ENCODE measurements at regions not wholly inside any gene's neighbourhood (a gene's known extent, or its start where the extent isn't known, plus 50 kb on each side); places are given as distances from the start of the nearest gene placed in this dataset.
"Not testable (repeated sequence)": the region's sequence is repeated elsewhere in the genome, so short reads cannot be mapped to it uniquely, and the experiment has no call there.

DNA sequence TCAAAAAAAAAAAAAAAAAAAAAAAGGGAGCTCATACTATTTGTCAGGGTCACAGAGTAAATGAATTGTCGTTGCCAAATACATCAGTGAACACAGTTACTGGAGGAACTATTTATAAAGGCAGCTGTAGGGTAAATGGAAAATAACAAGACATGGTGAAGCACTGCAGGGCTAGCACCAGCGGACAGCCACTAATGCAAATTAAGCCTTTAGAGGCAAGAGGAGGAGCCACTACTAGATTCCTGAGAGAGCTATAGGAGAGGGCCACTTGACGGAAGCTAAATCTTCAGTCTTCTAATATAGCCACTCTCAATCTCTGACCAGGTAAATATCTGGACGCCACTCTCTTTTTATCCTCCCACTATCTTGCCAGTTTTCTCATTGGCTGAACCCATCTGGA, 801.2 kb upstream of the GOT2 start:
- no peak for DNase-seq (ENCODE audit: low read depth)

DNA sequence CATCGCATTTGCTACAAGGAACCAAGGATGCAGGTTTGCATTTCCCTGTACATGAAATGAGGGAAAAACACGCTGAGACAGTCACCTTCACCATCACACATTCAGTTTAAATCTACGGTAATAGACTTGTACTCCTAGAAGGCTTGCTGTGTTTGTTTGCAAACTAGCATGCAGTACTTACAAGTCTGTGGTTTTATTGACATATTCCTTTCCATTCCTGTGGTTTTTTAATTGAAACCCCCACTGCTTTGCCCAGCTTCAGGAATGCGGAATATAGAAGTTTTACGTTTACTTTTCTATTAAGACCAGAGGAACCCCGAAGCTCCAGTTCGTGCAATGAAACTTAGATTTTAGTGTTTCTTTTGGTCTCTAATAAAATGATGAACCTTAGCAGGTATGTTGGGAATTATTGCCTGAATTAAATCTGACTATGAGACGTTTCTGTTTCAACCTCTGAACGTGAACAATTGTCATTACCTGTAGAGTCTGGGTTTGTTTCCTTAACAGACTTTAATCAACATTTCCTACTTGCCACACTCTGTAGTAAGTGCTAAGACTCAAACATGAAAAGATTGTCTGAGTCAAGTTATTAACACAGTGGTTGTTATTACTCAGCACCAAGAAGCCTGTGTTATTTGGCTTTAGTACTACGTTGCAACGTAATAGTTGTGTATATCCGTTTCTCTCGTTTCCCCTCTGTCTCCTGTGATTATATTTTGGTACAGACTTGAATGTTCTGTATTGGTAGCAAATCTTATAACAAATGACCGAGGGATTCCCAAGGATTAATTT, 793.3 kb upstream of the GOT2 start:
- no peak for DNase-seq (ENCODE audit: low read depth)

- no peak for DNase-seq (ENCODE audit: low read depth)
Observed at GRCh38 chr16:59522826-59523225, 788.7 kb upstream of the GOT2 start.

DNA sequence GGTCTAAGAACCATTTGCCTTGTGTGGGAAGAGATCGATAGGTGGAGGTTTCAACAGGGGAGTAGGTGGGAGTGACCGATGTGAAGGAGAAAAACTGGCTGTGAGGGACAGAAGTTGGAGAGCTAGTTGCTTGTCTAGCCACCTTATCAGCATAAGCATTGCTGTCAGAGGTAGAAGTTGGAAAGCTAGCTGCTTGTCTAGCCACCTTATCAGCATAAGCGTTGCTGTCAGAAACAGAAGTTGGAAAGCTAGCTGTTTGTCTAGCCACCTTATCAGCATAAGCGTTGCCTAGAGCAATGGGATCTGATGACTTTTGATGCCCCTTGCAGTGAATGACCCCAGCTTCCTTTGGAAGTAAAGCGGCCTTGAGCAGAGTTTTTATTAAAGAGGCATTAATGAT, 784.6 kb upstream of the GOT2 start:
- DNase-seq (ENCODE audit: low read depth) = peak; percentile 84

DNA sequence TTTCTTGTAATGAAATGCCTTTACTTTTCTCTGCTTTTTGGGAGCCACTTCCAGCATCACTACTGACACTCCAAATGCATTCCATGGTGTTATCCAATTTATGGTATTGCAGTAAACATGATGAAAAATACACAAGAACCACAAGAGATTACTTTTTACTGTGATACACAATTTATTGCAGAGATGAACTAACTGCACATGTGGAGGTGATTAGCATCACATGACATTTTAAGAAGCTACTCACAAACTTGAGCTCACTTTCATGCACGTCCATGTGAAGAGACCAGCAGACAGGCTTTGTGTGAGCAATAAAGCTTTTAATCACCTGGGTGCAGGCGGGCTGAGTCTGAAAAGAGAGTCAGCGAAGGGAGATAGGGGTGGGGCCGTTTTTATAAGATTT, 780.5 kb upstream of the GOT2 start:
- DNase-seq (ENCODE audit: low read depth) = no peak

GRCh38 chr16:59510008-59510424, 775.9 kb upstream of the GOT2 start:
- DNase-seq (ENCODE audit: low read depth) = no peak

DNA sequence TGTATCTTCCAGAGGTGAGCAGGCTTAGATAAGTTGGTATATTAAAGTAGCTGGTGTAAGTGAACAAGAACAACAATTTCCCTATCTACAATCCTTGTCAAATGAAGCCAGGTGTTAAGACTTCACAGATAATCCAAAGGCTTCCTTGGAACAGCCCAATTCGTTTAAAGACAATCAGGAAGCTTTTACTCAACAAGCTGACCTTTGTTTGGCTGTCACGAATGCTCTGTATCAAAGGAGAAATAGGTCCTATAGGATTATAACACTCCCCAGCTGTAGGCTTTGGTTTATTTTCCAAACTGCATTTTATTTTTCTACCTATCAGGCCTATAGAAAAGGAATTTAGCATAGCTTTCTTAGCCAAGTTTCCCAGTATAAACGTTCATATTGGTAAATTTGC, 766.5 kb upstream of the GOT2 start:
- DNase-seq (ENCODE audit: low read depth) = no peak

GRCh38 chr16:59487067-59487466, 753.0 kb upstream of the GOT2 start:
- no peak for DNase-seq (ENCODE audit: low read depth)

DNA sequence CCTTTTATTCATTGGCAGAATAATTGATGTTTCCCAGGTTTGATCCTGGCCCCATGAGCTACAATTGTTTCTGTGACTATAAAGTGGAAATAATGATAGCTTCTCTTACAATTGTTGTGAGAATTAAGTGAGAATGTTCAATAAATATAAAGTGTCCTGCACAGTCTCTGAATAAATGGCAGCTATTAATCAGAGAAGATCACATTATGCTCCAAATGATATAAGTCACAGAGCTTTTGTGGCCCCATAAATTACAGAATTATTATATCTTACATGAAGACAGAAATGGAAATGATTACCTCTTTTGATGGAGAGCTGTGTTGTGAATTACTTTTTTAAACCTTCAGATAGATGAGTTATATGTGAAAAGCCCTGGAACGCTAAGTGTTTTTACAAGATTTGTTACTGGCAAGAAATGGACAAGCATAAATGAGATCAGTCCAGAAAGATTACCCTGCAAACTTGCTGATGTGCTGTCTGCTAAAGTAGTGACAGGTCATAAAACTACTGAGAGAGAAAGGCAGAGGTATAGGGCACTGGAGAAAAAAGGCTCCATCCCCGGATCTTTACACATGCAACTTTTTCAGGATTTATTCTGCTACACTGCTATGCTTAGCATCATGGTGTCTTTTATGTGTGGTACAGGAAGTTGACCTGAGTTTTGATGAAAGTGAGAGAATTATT, 750.9 kb upstream of the GOT2 start:
- DNase-seq (ENCODE audit: low read depth) = no peak

- peak; percentile 27 for DNase-seq (ENCODE audit: low read depth)
Observed at GRCh38 chr16:59478838-59479237, 744.7 kb upstream of the GOT2 start.

GRCh38 chr16:59470556-59470955, 736.4 kb upstream of the GOT2 start:
- DNase-seq (ENCODE audit: low read depth) = no peak

DNA sequence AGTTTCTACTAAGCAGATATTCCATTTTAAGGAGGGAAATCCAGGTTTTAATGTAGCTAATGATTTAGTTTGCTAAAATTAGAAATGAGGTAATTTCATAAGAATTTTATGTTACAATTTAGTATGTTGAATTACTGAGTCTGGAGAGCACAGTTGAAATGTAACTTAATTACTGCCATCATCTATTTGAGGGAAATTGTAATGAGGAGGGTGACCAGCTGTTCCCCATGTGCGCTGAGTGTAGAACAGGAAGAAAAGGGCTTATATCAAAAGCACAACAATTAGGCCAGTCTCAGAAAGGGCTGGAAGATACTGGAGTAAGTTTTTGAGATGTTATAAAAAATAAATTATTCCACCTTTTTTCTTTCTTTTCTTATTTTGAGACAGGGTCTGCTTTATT, 735.1 kb upstream of the GOT2 start:
- DNase-seq (ENCODE audit: low read depth) = no peak

DNA sequence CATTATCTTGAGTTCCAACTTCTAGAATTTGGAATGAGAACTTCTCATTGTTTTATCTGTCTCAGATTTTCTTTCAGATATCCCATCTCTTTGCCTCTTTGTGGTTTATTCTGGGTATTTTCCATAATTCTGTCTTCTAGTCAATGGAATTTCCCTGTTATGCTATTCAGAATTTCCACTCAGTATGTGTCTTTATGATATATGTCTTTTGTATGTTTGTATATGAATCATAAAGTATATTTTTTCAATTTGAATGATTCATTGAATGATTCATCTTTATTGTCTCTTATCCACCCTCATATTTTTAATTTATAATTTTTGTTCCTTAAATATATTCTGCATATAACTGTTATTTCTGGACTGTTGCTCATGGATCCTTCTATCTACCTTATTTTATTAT, 729.7 kb upstream of the GOT2 start:
- no peak for DNase-seq (ENCODE audit: low read depth)

- DNase-seq (ENCODE audit: low read depth) = no peak
Observed at GRCh38 chr16:59459806-59460205, 725.7 kb upstream of the GOT2 start.

GRCh38 chr16:59455497-59455896, 721.4 kb upstream of the GOT2 start:
- no peak for DNase-seq (ENCODE audit: low read depth)

- not testable (repeated sequence) for DNase-seq (ENCODE audit: low read depth)
Observed at GRCh38 chr16:59450513-59450912, 716.4 kb upstream of the GOT2 start.

DNA sequence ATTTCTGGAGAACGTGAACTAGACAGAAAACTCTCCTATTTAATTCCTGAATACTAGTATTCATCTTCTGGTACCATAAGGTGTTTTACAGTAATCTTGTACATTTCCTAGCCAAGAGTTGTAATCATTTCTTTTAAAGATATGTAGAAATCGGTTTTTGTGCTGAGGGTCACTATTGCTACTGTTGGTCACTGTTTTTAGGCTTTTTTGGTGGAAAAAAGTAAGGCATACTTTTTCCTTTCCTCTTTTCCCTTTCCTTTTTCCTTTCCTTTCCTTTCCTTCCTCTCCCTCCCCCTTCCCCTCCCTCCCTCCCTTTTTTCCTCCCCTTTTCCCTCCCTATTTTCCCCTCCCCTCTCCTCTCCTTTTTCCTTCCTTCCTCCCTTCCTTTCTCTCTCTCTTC, 706.4 kb upstream of the GOT2 start:
- no peak for DNase-seq (ENCODE audit: low read depth)

DNA sequence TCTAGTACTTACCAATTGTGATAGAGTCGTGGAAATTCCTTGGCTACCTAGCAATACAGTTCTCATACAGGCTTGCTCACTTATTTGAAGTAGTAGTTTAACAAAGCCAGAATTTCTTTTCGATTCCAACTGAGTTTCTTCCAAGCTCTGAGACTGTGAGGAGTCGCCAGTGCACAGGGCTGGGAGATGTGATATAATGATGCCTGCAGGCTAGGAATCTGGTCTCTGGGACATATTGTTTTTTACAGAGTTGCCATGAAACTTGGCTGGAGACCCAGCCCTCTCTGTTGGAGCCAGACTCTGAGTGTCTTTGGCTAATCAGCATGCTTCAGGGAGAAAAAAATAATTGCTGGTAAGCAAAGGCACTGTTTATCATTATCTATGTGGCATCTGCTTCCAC, 698.8 kb upstream of the GOT2 start:
- no peak for DNase-seq (ENCODE audit: low read depth)

- DNase-seq (ENCODE audit: low read depth) = no peak
Observed at GRCh38 chr16:59432276-59432675, 698.2 kb upstream of the GOT2 start.

GRCh38 chr16:59424714-59425273, 690.7 kb upstream of the GOT2 start:
- DNase-seq (ENCODE audit: low read depth) = no peak

DNA sequence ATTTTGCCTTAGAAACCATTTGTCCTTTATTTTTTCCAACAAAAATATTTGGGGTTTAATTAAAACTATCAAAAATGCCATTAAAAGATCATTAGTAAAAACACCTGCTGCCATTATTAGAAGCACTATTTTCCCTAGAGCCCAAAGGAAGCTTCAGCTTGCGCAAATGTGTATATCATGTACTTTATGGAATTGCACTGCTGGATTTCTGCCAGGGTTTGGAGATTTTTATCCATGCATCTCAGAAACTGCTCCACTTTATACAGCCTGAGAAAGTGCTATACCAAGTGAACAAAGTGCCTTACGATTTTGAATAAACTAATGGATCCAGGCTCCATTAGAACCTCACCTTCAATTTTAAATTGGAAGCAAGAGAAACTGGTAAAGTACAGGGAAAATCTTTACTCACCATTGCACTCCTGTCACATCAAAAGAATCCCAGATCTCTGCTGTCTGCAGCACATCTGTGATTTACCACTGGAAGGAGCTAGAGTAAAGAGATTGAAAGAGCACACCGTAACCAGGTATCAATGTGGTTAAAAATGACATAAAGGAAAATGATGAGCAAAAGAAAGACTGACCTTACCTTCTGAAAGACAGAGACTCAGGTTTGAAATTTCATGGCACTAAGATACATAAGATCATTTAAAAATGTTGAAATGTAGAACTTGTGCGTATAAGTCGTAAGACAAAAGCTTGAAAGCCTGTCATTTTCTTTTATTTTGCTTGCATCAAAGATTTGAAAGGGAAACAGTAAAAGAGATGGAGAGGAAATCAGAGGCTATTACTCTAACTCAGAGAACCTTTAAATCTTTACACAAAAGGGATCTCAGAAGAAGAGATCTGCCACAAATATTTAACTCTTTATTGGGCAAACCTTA, 678.1 kb upstream of the GOT2 start:
- DNase-seq (ENCODE audit: low read depth) = no peak

- peak; percentile 54 for DNase-seq (ENCODE audit: low read depth)
Observed at GRCh38 chr16:59410451-59410850, 676.3 kb upstream of the GOT2 start.
